GM12892 (cell line): ENCODE measurements at regions not wholly inside any gene's neighbourhood (a gene's known extent, or its start where the extent isn't known, plus 50 kb on each side); places are given as distances from the start of the nearest gene placed in this dataset.

Experiments
- POLR2A ChIP-seq: IDR thresholded peaks from 2 replicates; pipeline ENCODE4 v1.6.1; 2011; ENCODE audit warnings: low read depth, low read length, control low read depth
- POLR2AphosphoS5 ChIP-seq: IDR thresholded peaks from 2 replicates; pipeline ENCODE4 v1.6.1; 2011; ENCODE audit warnings: low read depth, low read length, control low read depth

- no peak for TF ChIP-seq POLR2A
- TF ChIP-seq POLR2AphosphoS5: no peak
Observed at GRCh38 chr18:70421471-70422390, 132.9 kb downstream of the SOCS6 start.
